Esophagus squamous epithelium (tissue), 4 donors: ENCODE measurements at regions not wholly inside any gene's neighbourhood (a gene's known extent, or its start where the extent isn't known, plus 50 kb on each side); places are given as distances from the start of the nearest gene placed in this dataset.

Experiments
- CTCF ChIP-seq, 6 experiments: fragments of 450-650 bp in 4 of 6; fragments of 200-600 bp in 2 of 6; sonication (generic) in 2 of 6; IDR thresholded peaks; one replicate each; pipeline ENCODE4 v1.5.1; 2016 to 2019; ENCODE audit warnings: antibody characterized with exemption in 6 of 6, mild to moderate bottlenecking in 4 of 6, moderate library complexity in 4 of 6
- POLR2A ChIP-seq, 4 donors: fragments of 450-650 bp; IDR thresholded peaks; one replicate each; pipeline ENCODE4 v1.6.1; 2017; ENCODE audit warnings: antibody characterized with exemption in 4 of 4, mild to moderate bottlenecking in 4 of 4, moderate library complexity in 3 of 4

GRCh38 chr11:70761908-70762337, 363.6 kb downstream of the CTTN start:
- TF ChIP-seq CTCF (IDR thresholded peaks at IDR 0.05) (no peak), POLR2A (IDR thresholded peaks at IDR 0.05) (no peak)
